Medulla oblongata (tissue), 1 donor: ENCODE measurements at regions not wholly inside any gene's neighbourhood (a gene's known extent, or its start where the extent isn't known, plus 50 kb on each side); places are given as distances from the start of the nearest gene placed in this dataset.
A peak's percentile ranks its signal among the peaks of the same experiment; 100 is the strongest.
"Not testable (repeated sequence)": the region's sequence is repeated elsewhere in the genome, so short reads cannot be mapped to it uniquely, and the experiment has no call there.

Source experiments
- DNase-seq: peaks from one replicate; pipeline ENCODE4 v3.0.0-alpha.2; 2015; ENCODE audit errors: extremely low spot score

- no peak for DNase-seq
These were observed 106.7 kb downstream of the RAP2B start for GRCh38 chr3:153268564-153269279.

GRCh38 chr3:153269730-153270129, 107.7 kb downstream of the RAP2B start:
- no peak for DNase-seq

GRCh38 chr3:153273217-153273616, 111.2 kb downstream of the RAP2B start:
- no peak for DNase-seq

- DNase-seq: no peak
These were observed 111.9 kb downstream of the RAP2B start for GRCh38 chr3:153273767-153274435.

GRCh38 chr3:153274561-153274960, 112.5 kb downstream of the RAP2B start:
- DNase-seq: no peak

GRCh38 chr3:153275514-153275913, 113.5 kb downstream of the RAP2B start:
- no peak for DNase-seq

- no peak for DNase-seq
These were observed 115.0 kb downstream of the RAP2B start for GRCh38 chr3:153277029-153277428.

GRCh38 chr3:153281236-153281997, 119.4 kb downstream of the RAP2B start:
- DNase-seq: not testable (repeated sequence)

GRCh38 chr3:153282355-153282754, 120.3 kb downstream of the RAP2B start:
- DNase-seq: no peak

- DNase-seq: peak; percentile 86
These were observed 122.4 kb downstream of the RAP2B start for GRCh38 chr3:153284282-153284938.

GRCh38 chr3:153285194-153285641, 123.2 kb downstream of the RAP2B start:
- DNase-seq: peak; percentile 54

- DNase-seq: peak; percentile 59
These were observed 124.0 kb downstream of the RAP2B start for GRCh38 chr3:153285982-153286381.

- no peak for DNase-seq
These were observed 125.0 kb downstream of the RAP2B start for GRCh38 chr3:153287017-153287416.

- DNase-seq: peak; percentile 52
These were observed 127.3 kb downstream of the RAP2B start for GRCh38 chr3:153289334-153289808.

GRCh38 chr3:153290268-153291015, 128.4 kb downstream of the RAP2B start:
- DNase-seq: no peak

- DNase-seq: no peak
These were observed 129.1 kb downstream of the RAP2B start for GRCh38 chr3:153291059-153291685.

- DNase-seq: no peak
These were observed 131.2 kb downstream of the RAP2B start for GRCh38 chr3:153293265-153293664.

GRCh38 chr3:153295901-153296300, 133.9 kb downstream of the RAP2B start:
- no peak for DNase-seq

- DNase-seq: no peak
These were observed 143.2 kb downstream of the RAP2B start for GRCh38 chr3:153305189-153305588.

GRCh38 chr3:153311541-153311940, 149.5 kb downstream of the RAP2B start:
- no peak for DNase-seq
